ENCODE measurements at regions not wholly inside any gene's neighbourhood (a gene's known extent, or its start where the extent isn't known, plus 50 kb on each side); places are given as distances from the start of the nearest gene placed in this dataset.

DNA sequence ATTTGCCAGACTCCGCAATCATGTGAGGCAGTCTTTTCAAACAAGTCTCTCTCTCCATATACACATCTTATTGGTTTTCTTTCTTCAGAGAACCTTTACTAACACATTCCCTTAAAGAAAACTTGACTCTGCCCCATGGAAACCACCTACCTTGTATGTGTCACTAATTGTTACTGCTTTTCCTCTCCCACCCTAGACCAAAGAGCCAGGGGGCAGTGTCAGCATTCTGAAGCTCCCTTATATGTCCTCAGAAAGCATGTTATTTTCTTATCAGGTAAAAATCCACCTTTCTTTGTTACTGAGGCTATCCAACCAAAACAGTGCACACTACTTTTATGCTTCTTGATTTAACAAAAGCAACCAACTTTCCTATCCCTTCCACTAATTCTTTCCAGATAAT, 98.9 kb upstream of the SLC5A9 start:
- H3K79me2 ChIP-seq (ENCODE audit: insufficient read depth), result no peaks in the 10 kb centered on the region
- H3K4me2 ChIP-seq (ENCODE audit: unreplicated experiment), result no peak overlapping the region
- H3K9ac ChIP-seq, result no peak overlapping the region
- no peaks in the 10 kb centered on the region for H3F3A ChIP-seq (ENCODE audit: insufficient read depth)
- TF ChIP-seq EZH2phosphoT487 (IDR thresholded peaks at IDR 0.05; ENCODE audit: insufficient read depth, low read depth), result no peak
- TF ChIP-seq EZH2 (IDR thresholded peaks at IDR 0.05; ENCODE audit: insufficient read depth, poor library complexity, severe bottlenecking), result no peak
- in situ Hi-C loops (cut with MboI), result no loop called here
- 0 out of 2 replicates have a peak, but pooled peaks cover 2% of the 10 kb centered on the region for H3K27me3 ChIP-seq (replicated peaks; ENCODE audit: insufficient read depth)
- H3K4me3 ChIP-seq, result no peak overlapping the region
- H3K9me3 ChIP-seq (ENCODE audit: low read depth), result no peaks in the 10 kb centered on the region
- H2AFZ ChIP-seq, result no peak overlapping the region
- no peaks in the 10 kb centered on the region for H3K9me2 ChIP-seq (ENCODE audit: insufficient read depth)
- H3K27ac ChIP-seq, result no peak overlapping the region
- no peak for DNase-seq
- H3K36me3 ChIP-seq (ENCODE audit: low read depth), result no peaks in the 10 kb centered on the region
- H3K4me1 ChIP-seq (ENCODE audit: insufficient read depth), result no peaks in the 10 kb centered on the region
- H4K20me1 ChIP-seq (ENCODE audit: insufficient read depth), result no peaks in the 10 kb centered on the region
- WGBS, 2 experiments (ENCODE audit: low coverage in 1 of 2, low lambda C conversion rate in 2 of 2, missing lambda C conversion rate in 2 of 2), result 82 to 83% methylated on average over 1 of the region's 1 CpG

DNA sequence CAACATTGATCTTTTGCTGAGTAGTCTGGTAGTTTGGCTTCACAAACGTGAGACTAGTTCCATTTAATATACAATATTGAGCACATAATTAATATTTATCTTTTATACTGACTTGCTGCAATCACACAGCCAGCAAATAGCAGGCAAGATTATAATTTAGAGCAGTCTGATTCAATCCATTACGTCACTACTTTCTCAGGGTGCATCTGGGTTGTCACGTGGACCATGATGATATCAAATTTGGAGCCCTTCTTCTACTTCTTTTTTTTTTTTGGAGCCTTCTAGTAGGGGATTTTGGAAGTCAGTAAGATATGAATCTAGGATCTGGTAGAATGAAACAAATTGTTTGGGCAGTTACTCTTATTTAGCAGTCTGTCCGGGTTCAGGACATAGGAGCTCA, 100.6 kb upstream of the SLC5A9 start:
- Histone ChIP-seq H3K4me1 (ENCODE audit: insufficient read depth) (no peaks in the 10 kb centered on the region), H3K36me3 (ENCODE audit: low read depth) (no peaks in the 10 kb centered on the region), H2AFZ (no peak overlapping the region), H3K9me2 (ENCODE audit: insufficient read depth) (no peaks in the 10 kb centered on the region), H4K20me1 (ENCODE audit: insufficient read depth) (no peaks in the 10 kb centered on the region), H3K9ac (no peak overlapping the region), H3K27ac (no peak overlapping the region), H3K4me2 (ENCODE audit: unreplicated experiment) (no peak overlapping the region), H3K9me3 (ENCODE audit: low read depth) (no peaks in the 10 kb centered on the region), H3K27me3 (replicated peaks; ENCODE audit: insufficient read depth) (0 out of 2 replicates have a peak, but pooled peaks cover 2% of the 10 kb centered on the region), H3F3A (ENCODE audit: insufficient read depth) (no peaks in the 10 kb centered on the region), H3K4me3 (no peak overlapping the region), H3K79me2 (ENCODE audit: insufficient read depth) (no peaks in the 10 kb centered on the region)
- in situ Hi-C loops (cut with MboI), result no loop called here
- 19 to 27% methylated on average over 4 of the region's 4 CpGs for WGBS, 2 experiments (ENCODE audit: low coverage in 1 of 2, low lambda C conversion rate in 2 of 2, missing lambda C conversion rate in 2 of 2)
- no peak for DNase-seq
- TF ChIP-seq EZH2phosphoT487 (IDR thresholded peaks at IDR 0.05; ENCODE audit: insufficient read depth, low read depth), result no peak
- TF ChIP-seq EZH2 (IDR thresholded peaks at IDR 0.05; ENCODE audit: insufficient read depth, poor library complexity, severe bottlenecking), result no peak

DNA sequence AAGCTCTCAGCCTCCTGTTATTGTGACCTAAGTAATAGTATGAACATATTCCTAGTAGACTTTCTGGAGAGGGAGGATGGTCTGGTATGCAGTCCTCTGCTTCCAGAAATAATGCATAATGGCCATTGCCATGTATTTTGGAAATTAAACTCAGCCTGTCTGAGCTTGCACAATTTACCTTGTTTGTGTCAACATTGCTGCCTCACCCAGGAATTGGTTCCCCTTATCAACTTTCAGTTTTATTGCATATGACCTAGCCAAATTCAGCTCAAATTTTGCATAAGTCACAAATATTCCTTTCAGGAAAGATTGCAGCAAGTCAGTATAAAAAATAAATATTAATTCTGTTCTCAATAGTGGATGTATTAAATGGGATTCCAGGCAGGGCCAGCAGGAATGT, 101.9 kb upstream of the SLC5A9 start:
- no peaks in the 10 kb centered on the region for H3K79me2 ChIP-seq (ENCODE audit: insufficient read depth)
- no peaks in the 10 kb centered on the region for H3K9me2 ChIP-seq (ENCODE audit: insufficient read depth)
- no peak overlapping the region for H3K4me3 ChIP-seq
- no peak overlapping the region for H3K27ac ChIP-seq
- TF ChIP-seq EZH2phosphoT487 (IDR thresholded peaks at IDR 0.05; ENCODE audit: insufficient read depth, low read depth) (no peak), EZH2 (IDR thresholded peaks at IDR 0.05; ENCODE audit: insufficient read depth, poor library complexity, severe bottlenecking) (no peak)
- no peaks in the 10 kb centered on the region for H4K20me1 ChIP-seq (ENCODE audit: insufficient read depth)
- in situ Hi-C loops (cut with MboI), result no loop called here
- no peak overlapping the region for H3K4me2 ChIP-seq (ENCODE audit: unreplicated experiment)
- H3K4me1 ChIP-seq (ENCODE audit: insufficient read depth), result no peaks in the 10 kb centered on the region
- H3K36me3 ChIP-seq (ENCODE audit: low read depth), result no peaks in the 10 kb centered on the region
- no peaks in the 10 kb centered on the region for H3F3A ChIP-seq (ENCODE audit: insufficient read depth)
- no peaks in the 10 kb centered on the region for H3K9me3 ChIP-seq (ENCODE audit: low read depth)
- DNase-seq, result no peak
- no peak overlapping the region for H2AFZ ChIP-seq
- no peak overlapping the region for H3K9ac ChIP-seq
- H3K27me3 ChIP-seq (replicated peaks; ENCODE audit: insufficient read depth), result no peaks in the 10 kb centered on the region

DNA sequence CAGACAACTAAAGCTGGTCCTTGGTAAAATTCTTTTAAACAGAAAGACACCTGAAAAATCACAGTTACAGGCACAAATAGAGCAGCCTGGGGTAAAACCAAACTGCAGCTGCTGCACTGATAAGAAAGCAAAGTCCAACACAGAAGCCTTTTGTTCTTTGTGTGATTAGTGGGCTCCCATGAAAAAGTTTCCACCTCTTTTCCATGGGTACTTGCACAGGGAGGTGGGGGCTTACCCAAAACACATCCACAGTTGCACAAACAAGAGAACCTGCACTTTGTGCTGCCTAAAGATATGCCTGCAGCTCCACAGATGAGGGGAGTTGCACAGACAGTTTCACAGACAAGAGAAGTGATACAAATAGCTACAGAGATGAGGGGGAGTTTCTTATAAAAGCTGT, 106.7 kb upstream of the SLC5A9 start:
- TF ChIP-seq EZH2 (IDR thresholded peaks at IDR 0.05; ENCODE audit: insufficient read depth, poor library complexity, severe bottlenecking) (no peak), EZH2phosphoT487 (IDR thresholded peaks at IDR 0.05; ENCODE audit: insufficient read depth, low read depth) (no peak)
- Histone ChIP-seq H3K36me3 (ENCODE audit: low read depth) (no peaks in the 10 kb centered on the region), H3K4me2 (ENCODE audit: unreplicated experiment) (no peak overlapping the region), H3K9me3 (ENCODE audit: low read depth) (no peaks in the 10 kb centered on the region), H3K27ac (no peak overlapping the region), H3K4me3 (no peak overlapping the region), H3K27me3 (replicated peaks; ENCODE audit: insufficient read depth) (peaks cover 9% of the 10 kb centered on the region; the same call in 1 of the 2 replicates), H3K9me2 (ENCODE audit: insufficient read depth) (no peaks in the 10 kb centered on the region), H3K4me1 (ENCODE audit: insufficient read depth) (no peaks in the 10 kb centered on the region), H2AFZ (no peak overlapping the region), H3K9ac (no peak overlapping the region), H3K79me2 (ENCODE audit: insufficient read depth) (no peaks in the 10 kb centered on the region), H4K20me1 (ENCODE audit: insufficient read depth) (no peaks in the 10 kb centered on the region), H3F3A (ENCODE audit: insufficient read depth) (no peaks in the 10 kb centered on the region)
- in situ Hi-C loops (cut with MboI), result no loop called here
- DNase-seq, result no peak

DNA sequence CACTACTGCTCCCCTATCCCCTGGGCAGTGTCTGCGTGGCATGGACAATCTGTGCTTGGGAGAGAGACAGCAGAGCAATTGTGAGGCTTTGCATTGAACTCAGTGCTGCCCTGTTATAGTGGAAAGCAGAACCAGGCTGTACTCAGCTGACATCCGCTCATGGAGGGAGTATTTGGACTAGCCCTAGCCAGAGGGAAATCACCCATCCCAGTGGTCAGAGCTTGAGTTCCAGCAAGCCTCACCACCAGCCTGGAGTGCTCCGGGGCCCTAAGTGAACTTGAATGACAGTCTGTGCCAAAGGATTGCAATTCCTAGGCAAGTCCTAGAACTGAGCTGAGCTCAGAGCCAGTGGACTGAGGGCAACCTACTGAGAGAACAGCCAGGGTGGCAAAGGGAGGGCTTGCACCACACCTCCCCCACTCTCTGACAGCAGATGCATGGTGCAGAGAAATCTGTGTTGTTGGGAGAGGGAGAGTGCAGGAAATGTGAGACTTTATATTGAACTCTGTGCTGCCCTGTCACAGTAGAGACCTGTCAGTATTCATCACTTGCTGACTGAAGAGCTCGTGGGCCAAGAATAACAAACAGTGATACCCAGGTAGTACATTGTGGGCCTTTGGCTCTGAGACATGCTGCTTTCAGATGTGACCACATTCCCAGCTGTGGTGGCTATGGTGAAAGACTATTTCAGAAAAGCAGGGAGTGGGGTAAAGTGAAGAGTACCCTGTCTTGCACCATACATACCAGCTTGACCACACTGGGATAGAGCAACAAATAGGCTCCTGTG, 107.7 kb upstream of the SLC5A9 start:
- Histone ChIP-seq H3K4me1 (ENCODE audit: insufficient read depth) (no peaks in the 10 kb centered on the region), H3K36me3 (ENCODE audit: low read depth) (no peaks in the 10 kb centered on the region), H3K79me2 (ENCODE audit: insufficient read depth) (no peaks in the 10 kb centered on the region), H3F3A (ENCODE audit: insufficient read depth) (no peaks in the 10 kb centered on the region), H3K9me3 (ENCODE audit: low read depth) (no peaks in the 10 kb centered on the region), H3K9me2 (ENCODE audit: insufficient read depth) (no peaks in the 10 kb centered on the region), H3K27ac (no peak overlapping the region), H4K20me1 (ENCODE audit: insufficient read depth) (no peaks in the 10 kb centered on the region), H3K27me3 (replicated peaks; ENCODE audit: insufficient read depth) (peaks cover 18% of the 10 kb centered on the region), H3K9ac (no peak overlapping the region), H2AFZ (no peak overlapping the region), H3K4me2 (ENCODE audit: unreplicated experiment) (no peak overlapping the region), H3K4me3 (no peak overlapping the region)
- no peak for TF ChIP-seq EZH2 (IDR thresholded peaks at IDR 0.05; ENCODE audit: insufficient read depth, poor library complexity, severe bottlenecking)
- TF ChIP-seq EZH2phosphoT487 (IDR thresholded peaks at IDR 0.05; ENCODE audit: insufficient read depth, low read depth), result no peak
- DNase-seq, result no peak
- in situ Hi-C loops (cut with MboI), result no loop called here
- WGBS, 2 experiments (ENCODE audit: low coverage in 1 of 2, low lambda C conversion rate in 2 of 2, missing lambda C conversion rate in 2 of 2), result 23 to 27% methylated on average over 4 of the region's 4 CpGs

Measured in GM23248 (cell line).